NCI-H460 (cell line): ENCODE measurements at regions not wholly inside any gene's neighbourhood (a gene's known extent, or its start where the extent isn't known, plus 50 kb on each side); places are given as distances from the start of the nearest gene placed in this dataset.

Experiments used
- DNase-seq: peaks from one replicate; pipeline ENCODE4 v3.0.0-alpha.2; 2016; ENCODE audit warnings: low read depth; ENCODE audit errors: extremely low read depth

DNA sequence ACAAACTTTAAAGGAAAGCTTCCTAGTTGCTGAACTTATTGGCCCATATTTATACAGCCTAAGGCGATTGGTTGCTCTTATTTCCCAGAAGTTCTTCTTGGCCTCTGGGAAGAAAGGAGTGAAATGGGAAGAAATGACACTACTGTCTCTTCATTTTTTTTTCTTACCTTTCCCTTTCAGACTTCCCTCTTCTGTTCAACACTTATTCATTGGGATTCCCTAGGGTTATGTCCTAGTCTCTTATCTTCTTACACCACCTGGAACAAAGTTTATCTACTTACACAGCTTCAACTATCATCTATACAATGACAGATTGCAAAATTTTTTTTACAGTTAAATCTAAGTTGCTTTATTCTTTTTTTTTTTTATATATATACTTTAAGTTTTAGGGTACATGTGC lies 68.0 kb downstream of the SNX12 start:
- DNase-seq: no peak

DNA sequence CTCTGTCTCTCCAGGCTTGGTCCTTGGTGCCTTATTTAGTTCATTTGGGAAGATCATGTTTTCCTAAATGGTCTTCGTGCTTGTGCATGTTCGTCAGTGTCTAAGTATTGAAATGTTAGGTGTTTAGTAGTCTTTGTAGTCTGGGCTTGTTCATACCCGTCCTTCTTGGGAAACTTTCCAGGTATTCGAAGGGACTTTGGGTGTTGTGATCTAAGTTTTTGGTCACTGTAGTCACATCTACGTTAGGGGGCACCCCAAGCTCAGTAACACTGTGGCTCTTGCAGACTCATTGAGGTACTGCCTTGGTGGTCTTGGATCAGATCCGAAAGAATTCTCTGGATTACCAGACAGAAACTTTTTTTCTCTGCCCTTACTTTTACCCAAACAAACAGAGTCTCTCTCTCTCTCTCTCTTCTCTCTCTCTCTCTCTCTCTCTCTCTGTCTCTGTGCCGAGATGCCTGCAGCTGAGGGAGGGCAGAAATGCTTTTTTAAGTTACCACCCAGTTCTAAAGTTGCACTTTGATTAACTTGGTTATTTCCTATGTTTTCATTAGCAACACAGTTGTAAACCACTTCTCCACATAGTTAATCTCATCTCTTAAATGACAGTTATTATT lies 67.6 kb upstream of the SLC7A3 start:
- peak; percentile 19 for DNase-seq

DNA sequence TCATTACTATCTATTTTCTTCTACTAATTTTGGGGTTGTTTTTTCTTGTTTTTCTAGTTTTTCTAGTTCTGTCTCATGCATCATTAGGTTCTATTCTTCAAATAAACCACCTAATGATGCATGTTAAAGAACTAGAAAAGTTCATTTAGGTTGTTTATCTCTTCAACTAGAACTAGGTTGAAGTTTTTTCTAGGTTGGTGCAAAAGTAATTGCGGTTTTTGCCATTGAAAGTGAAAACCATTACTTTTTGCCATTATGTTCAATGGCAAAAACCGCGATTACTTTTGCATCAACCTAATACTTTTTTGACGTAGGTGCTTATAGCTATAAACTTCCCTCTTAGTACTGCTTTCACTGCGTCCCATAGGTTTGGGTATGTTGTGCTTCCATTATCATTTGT lies 64.4 kb upstream of the SLC7A3 start:
- no peak for DNase-seq

DNA sequence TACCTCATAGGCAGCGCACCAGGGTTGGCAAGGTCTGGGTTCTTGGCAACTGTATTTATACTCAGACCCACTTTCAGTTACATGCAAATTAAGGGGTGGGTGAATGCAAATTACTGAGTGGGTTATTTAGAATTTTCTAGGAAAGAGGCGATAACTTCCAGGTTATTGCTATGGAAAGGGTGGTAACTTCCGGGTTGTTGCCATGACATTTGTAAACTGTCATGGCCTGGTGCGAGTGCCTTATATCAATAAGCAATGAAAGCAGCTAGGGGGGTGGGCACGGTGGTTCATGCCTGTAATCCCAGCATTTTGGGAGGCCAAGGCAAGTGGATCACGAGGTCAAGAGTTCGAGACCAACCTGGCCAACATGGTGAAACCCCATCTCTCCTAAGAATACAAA lies 57.5 kb upstream of the SLC7A3 start:
- DNase-seq: no peak
